Tibial nerve (tissue), 4 donors: ENCODE measurements at regions not wholly inside any gene's neighbourhood (a gene's known extent, or its start where the extent isn't known, plus 50 kb on each side); places are given as distances from the start of the nearest gene placed in this dataset.

Experiments
- CTCF ChIP-seq, 5 experiments: fragments of 200-600 bp in 3 of 5; fragments of 450-650 bp in 2 of 5; sonication (generic) in 3 of 5; IDR thresholded peaks; one replicate each; pipeline ENCODE4 v1.5.1; 2016 to 2019; ENCODE audit warnings: antibody characterized with exemption in 5 of 5, mild to moderate bottlenecking in 3 of 5, moderate library complexity in 2 of 5
- EP300 ChIP-seq, 2 donors: sonication (generic); formaldehyde crosslinking; IDR thresholded peaks; one replicate each; pipeline ENCODE4 v1.6.1; 2017; ENCODE audit warnings: antibody characterized with exemption in 2 of 2, mild to moderate bottlenecking in 1 of 2
- POLR2A ChIP-seq, 2 donors: fragments of 450-650 bp; IDR thresholded peaks; one replicate each; pipeline ENCODE4 v1.6.1; 2017; ENCODE audit warnings: antibody characterized with exemption in 2 of 2, mild to moderate bottlenecking in 2 of 2, moderate library complexity in 2 of 2

- TF ChIP-seq CTCF (IDR thresholded peaks at IDR 0.05): no peak
- TF ChIP-seq POLR2A (IDR thresholded peaks at IDR 0.05): no peak
- TF ChIP-seq EP300 (IDR thresholded peaks at IDR 0.05): no peak
These were observed 244.3 kb downstream of the DIO2 start for GRCh38 chr14:79967001-79967400.
